K562 (cell line): ENCODE measurements at regions not wholly inside any gene's neighbourhood (a gene's known extent, or its start where the extent isn't known, plus 50 kb on each side); places are given as distances from the start of the nearest gene placed in this dataset.

ENCODE experiments used
- ATAC-seq: fragments of 200-7000 bp; cut with Tn5 transposase; 3 replicates; pipeline ENCODE4 v1.9.1; 2020; ENCODE audit warnings: moderate library complexity
- BruUV-seq: library from RNA; stranded (reverse); fragments of 400-500 nt; replicated peaks from 2 replicates; lab custom pipeline; 2021; lab: Mats Ljungman, UMichigan
- CTCF ChIA-PET: fragments of 300-600 bp; formaldehyde crosslinking; extraction: SDS; loops from one replicate; lab custom pipeline; 2021; ENCODE audit warnings: low intra/inter-chr PET ratio; lab: Yijun Ruan, JAX
- POLR2A ChIA-PET: fragments of 300-600, 350-650 bp; sonication (Branson Sonifier 250); formaldehyde crosslinking; extraction: SDS; loops from one replicate; lab custom pipeline; 2021; ENCODE audit warnings: antibody characterized with exemption, inconsistent platforms; lab: Yijun Ruan, JAX
- DNase-seq, 4 experiments: peaks; one replicate each; pipeline versions ENCODE4 v3.0.0 to v3.0.0-alpha.2; 2011 to 2018; ENCODE audit warnings: low spot score in 3 of 4, mixed read lengths in 3 of 4; ENCODE audit errors: extremely low read depth in 1 of 4
- FAIRE-seq: peaks from 2 replicates; lab custom pipeline; 2011; peaks lifted over from hg19 to GRCh38; lab: Jason Lieb, UNC
- H2AFZ ChIP-seq: 2 replicates; pipeline ENCODE4 v1.6.0; 2011; ENCODE audit warnings: low read depth, low read length, control low read depth, inconsistent platforms
- H3K27ac ChIP-seq: fragments of 200-600 bp; 3 replicates; pipeline ENCODE4 v1.8.0; 2011; ENCODE audit warnings: low read depth, mild to moderate bottlenecking, control low read depth, inconsistent platforms, low read length, moderate library complexity, mixed read lengths; ENCODE audit errors: extremely low read depth
- H3K27me3 ChIP-seq, 2 experiments: fragments of 300-600 bp in 1 of 2; 2 replicates in 1 of 2; 3 replicates in 1 of 2; pipeline versions ENCODE4 v1.6.0 to v1.8.0; 2011; ENCODE audit warnings: inconsistent platforms in 2 of 2, low read length in 2 of 2, mild to moderate bottlenecking in 1 of 2, mixed read lengths in 1 of 2, moderate library complexity in 1 of 2; ENCODE audit not compliant: control insufficient read depth in 2 of 2, insufficient read depth in 2 of 2
- H3K36me3 ChIP-seq: fragments of 300-600 bp; 3 replicates; pipeline ENCODE4 v1.8.0; 2011; ENCODE audit warnings: mild to moderate bottlenecking, low read length, inconsistent platforms; ENCODE audit not compliant: control insufficient read depth, insufficient read depth
- H3K4me1 ChIP-seq, 2 experiments: fragments of 200-600 bp in 1 of 2; replicated peaks in 1 of 2; 2 replicates in 1 of 2; 3 replicates in 1 of 2; pipeline versions ENCODE4 v1.5.1 to v1.8.0; 2011; ENCODE audit warnings: inconsistent platforms in 2 of 2, low read length in 2 of 2, mild to moderate bottlenecking in 1 of 2, mixed read lengths in 1 of 2, moderate library complexity in 1 of 2; ENCODE audit not compliant: control insufficient read depth in 2 of 2, insufficient read depth in 2 of 2
- H3K4me2 ChIP-seq: 2 replicates; pipeline ENCODE4 v1.6.1; 2011; ENCODE audit warnings: low read length, control low read depth, inconsistent platforms, mixed read lengths; ENCODE audit not compliant: insufficient read depth
- H3K4me3 ChIP-seq: fragments of 200-600 bp; sonication (generic), shearing (Covaris generic); 2 replicates; pipeline ENCODE4 v1.5.1; 2016; ENCODE audit warnings: control low read depth, inconsistent platforms
- H3K79me2 ChIP-seq: fragments of 200-600 bp; 3 replicates; pipeline ENCODE4 v1.8.0; 2011; ENCODE audit warnings: low read length, inconsistent platforms; ENCODE audit not compliant: control insufficient read depth, insufficient read depth
- H3K9ac ChIP-seq, 2 experiments: 2 replicates each; pipeline versions ENCODE4 v1.6.0 to v1.6.1; 2011; ENCODE audit warnings: low read depth in 2 of 2, low read length in 2 of 2, control low read depth in 1 of 2, inconsistent platforms in 1 of 2, mild to moderate bottlenecking in 1 of 2, mixed read lengths in 1 of 2; ENCODE audit not compliant: insufficient read depth in 1 of 2
- H3K9me1 ChIP-seq: one replicate; pipeline ENCODE4 v1.6.0; 2011; ENCODE audit warnings: inconsistent platforms, mild to moderate bottlenecking, low read length, moderate library complexity; ENCODE audit not compliant: control insufficient read depth, insufficient read depth
- H3K9me3 ChIP-seq: replicated peaks from 2 replicates; pipeline ENCODE4 v1.5.1; 2011; ENCODE audit warnings: low read depth, low read length, inconsistent platforms; ENCODE audit not compliant: control insufficient read depth, insufficient read depth
- H4K20me1 ChIP-seq: replicated peaks from 2 replicates; pipeline ENCODE4 v1.6.1; 2011; ENCODE audit warnings: low read length, inconsistent platforms, mixed read lengths; ENCODE audit not compliant: control insufficient read depth, insufficient read depth
- MYNN ChIP-seq, 2 experiments: sonication (generic); formaldehyde crosslinking in 1 of 2; IDR thresholded peaks; 2 replicates each; pipeline versions ENCODE4 v1.5.0 to v1.6.1; 2016 to 2020; ENCODE audit warnings: antibody characterized with exemption in 1 of 2, missing genetic modification reagents in 1 of 2
- NFXL1 ChIP-seq: fragments of 450-650 bp; formaldehyde crosslinking; IDR thresholded peaks from 2 replicates; pipeline ENCODE4 v1.4.0; 2021; ENCODE audit warnings: mild to moderate bottlenecking
- SIN3A ChIP-seq, 2 experiments: fragments of 150-350 bp in 1 of 2; IDR thresholded peaks; 2 replicates each; pipeline ENCODE4 v1.6.1; 2011 to 2016; ENCODE audit warnings: borderline replicate concordance in 2 of 2, low read depth in 2 of 2, low read length in 2 of 2, mild to moderate bottlenecking in 2 of 2, moderate library complexity in 2 of 2; ENCODE audit not compliant: control insufficient read depth in 1 of 2
- SNIP1 ChIP-seq: fragments of 450-650 bp; IDR thresholded peaks from 2 replicates; pipeline ENCODE4 v1.7.1; 2017; ENCODE audit warnings: low read depth, mild to moderate bottlenecking
- SRSF9 ChIP-seq: fragments of 200-400 bp; formaldehyde crosslinking; IDR thresholded peaks from 2 replicates; pipeline ENCODE4 v1.6.1; 2017; ENCODE audit warnings: low read depth, low read length, borderline replicate concordance
- YBX1 ChIP-seq: fragments of 450-650 bp; IDR thresholded peaks from 2 replicates; pipeline ENCODE4 v1.7.1; 2016; ENCODE audit warnings: mild to moderate bottlenecking
- ZC3H4 ChIP-seq: sonication (generic); formaldehyde crosslinking; IDR thresholded peaks from 2 replicates; pipeline ENCODE4 v1.9.0; 2021; ENCODE audit warnings: missing genetic modification reagents, borderline replicate concordance
- ZNF121 ChIP-seq: sonication (generic); formaldehyde crosslinking; conservative IDR thresholded peaks from 2 replicates; pipeline ENCODE4 v1.8.0; 2022; ENCODE audit warnings: missing genetic modification reagents
- ZNF274 ChIP-seq: IDR thresholded peaks from 2 replicates; pipeline ENCODE4 v1.6.1; 2011; ENCODE audit warnings: low read depth, mild to moderate bottlenecking, low read length, moderate library complexity, borderline replicate concordance
- WGBS: fragments of 100-300 bp; shearing (Covaris generic); methylation state at CpG from one replicate; pipeline ENCODE4 v1.1.6; 2016; ENCODE audit warnings: low coverage, mixed read lengths; ENCODE audit not compliant: insufficient coverage; ENCODE audit errors: missing lambda C conversion rate; 5-methylcytosine and 5-hydroxymethylcytosine counted together
- in situ Hi-C: fragments of 300-500 bp; cut with MboI; formaldehyde crosslinking; loops from 4 replicates; pipeline ENCODE4 v1.15.0; 2018; ENCODE audit warnings: inconsistent platforms, mixed read lengths
- intact Hi-C: fragments of 100-400 bp; cut with micrococcal nuclease; formaldehyde crosslinking; loops from 2 replicates; pipeline ENCODE4 v1.14.2; 2022
- TF ChIP-seq, protein P1 (sequence below): fragments of 450-650 bp; conservative IDR thresholded peaks from 2 replicates; pipeline ENCODE4 v1.6.1; 2016; ENCODE audit warnings: missing genetic modification characterization, low read depth, mild to moderate bottlenecking, missing compliant biosample characterization, moderate library complexity
- TF ChIP-seq, protein P2 (sequence below): sonication (generic); formaldehyde crosslinking; IDR thresholded peaks from 2 replicates; pipeline ENCODE4 v1.8.0; 2023; ENCODE audit warnings: mild to moderate bottlenecking, missing genetic modification reagents
- TF ChIP-seq, protein P3 (sequence below): fragments of 450-650 bp; IDR thresholded peaks from 2 replicates; pipeline ENCODE4 v1.6.1; 2017; ENCODE audit warnings: mild to moderate bottlenecking, moderate library complexity
- TF ChIP-seq, protein P4 (sequence below): fragments of 450-650 bp; IDR thresholded peaks from 2 replicates; pipeline ENCODE4 v1.6.1; 2016; ENCODE audit warnings: borderline replicate concordance

DNA sequence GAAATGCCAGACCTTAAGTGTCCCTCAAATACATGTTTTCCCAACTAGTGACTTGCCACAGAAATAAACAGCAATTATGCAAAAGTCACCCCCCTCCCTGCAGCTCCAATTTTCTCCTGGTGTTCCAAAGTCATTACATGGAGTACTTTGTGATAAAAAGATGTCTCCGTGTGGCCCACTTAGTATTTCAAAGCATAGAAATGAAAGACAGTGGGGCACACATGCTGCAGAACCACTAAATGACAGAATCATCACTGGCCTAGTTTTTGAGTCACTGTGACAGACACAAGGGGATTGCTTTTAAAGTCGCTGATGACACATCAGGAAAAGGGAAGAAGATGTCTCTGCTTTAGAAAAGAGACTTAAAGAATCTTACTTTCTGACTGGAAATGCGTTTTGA is 323.4 kb downstream of the PSAT1 start (continued):
- TF ChIP-seq, protein P1, sequence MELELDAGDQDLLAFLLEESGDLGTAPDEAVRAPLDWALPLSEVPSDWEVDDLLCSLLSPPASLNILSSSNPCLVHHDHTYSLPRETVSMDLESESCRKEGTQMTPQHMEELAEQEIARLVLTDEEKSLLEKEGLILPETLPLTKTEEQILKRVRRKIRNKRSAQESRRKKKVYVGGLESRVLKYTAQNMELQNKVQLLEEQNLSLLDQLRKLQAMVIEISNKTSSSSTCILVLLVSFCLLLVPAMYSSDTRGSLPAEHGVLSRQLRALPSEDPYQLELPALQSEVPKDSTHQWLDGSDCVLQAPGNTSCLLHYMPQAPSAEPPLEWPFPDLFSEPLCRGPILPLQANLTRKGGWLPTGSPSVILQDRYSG (tag), result no peak
- TF ChIP-seq NFXL1 (CRISPR knock-in tag) (no peak), ZNF274 (no peak), SNIP1 (no peak)
- TF ChIP-seq, protein P2, sequence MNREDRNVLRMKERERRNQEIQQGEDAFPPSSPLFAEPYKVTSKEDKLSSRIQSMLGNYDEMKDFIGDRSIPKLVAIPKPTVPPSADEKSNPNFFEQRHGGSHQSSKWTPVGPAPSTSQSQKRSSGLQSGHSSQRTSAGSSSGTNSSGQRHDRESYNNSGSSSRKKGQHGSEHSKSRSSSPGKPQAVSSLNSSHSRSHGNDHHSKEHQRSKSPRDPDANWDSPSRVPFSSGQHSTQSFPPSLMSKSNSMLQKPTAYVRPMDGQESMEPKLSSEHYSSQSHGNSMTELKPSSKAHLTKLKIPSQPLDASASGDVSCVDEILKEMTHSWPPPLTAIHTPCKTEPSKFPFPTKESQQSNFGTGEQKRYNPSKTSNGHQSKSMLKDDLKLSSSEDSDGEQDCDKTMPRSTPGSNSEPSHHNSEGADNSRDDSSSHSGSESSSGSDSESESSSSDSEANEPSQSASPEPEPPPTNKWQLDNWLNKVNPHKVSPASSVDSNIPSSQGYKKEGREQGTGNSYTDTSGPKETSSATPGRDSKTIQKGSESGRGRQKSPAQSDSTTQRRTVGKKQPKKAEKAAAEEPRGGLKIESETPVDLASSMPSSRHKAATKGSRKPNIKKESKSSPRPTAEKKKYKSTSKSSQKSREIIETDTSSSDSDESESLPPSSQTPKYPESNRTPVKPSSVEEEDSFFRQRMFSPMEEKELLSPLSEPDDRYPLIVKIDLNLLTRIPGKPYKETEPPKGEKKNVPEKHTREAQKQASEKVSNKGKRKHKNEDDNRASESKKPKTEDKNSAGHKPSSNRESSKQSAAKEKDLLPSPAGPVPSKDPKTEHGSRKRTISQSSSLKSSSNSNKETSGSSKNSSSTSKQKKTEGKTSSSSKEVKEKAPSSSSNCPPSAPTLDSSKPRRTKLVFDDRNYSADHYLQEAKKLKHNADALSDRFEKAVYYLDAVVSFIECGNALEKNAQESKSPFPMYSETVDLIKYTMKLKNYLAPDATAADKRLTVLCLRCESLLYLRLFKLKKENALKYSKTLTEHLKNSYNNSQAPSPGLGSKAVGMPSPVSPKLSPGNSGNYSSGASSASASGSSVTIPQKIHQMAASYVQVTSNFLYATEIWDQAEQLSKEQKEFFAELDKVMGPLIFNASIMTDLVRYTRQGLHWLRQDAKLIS (CRISPR knock-in tag), result no peak
- TF ChIP-seq, all 486 proteins: peak for 0

DNA sequence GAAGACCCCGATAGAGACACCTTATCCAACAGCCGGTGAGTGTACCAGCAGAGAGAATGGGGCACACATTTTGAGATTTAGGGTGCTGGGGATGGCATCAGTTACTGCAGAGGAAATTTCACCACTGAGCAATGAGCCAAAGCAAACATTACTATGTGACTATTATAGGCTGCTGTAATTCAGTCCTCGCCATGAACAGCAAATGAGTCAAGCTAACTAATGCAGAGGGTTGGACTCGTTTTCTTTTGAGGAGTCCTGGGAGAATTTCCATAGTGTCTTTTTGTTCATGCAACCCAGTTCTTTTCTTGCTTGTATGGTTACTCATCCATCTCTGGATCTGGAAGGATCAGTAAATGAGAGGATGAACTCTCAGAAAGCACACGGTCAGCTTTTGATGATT is 323.8 kb downstream of the PSAT1 start:
- H2AFZ ChIP-seq, result no peak overlapping the region
- no peaks in the 10 kb centered on the region for H3K27me3 ChIP-seq
- CTCF ChIA-PET, result no interaction called here
- intact Hi-C loops, result no loop called here
- POLR2A ChIA-PET, result no interaction called here
- no peak overlapping the region for H3K27ac ChIP-seq
- no peaks in the 10 kb centered on the region for H3K36me3 ChIP-seq
- no peaks in the 10 kb centered on the region for H3K9me3 ChIP-seq
- no peak overlapping the region for H3K4me3 ChIP-seq
- DNase-seq, result no peak
- no peaks in the 10 kb centered on the region for H3K79me2 ChIP-seq
- in situ Hi-C loops, result no loop called here
- no TSS peak for BruUV-seq
- no peaks in the 10 kb centered on the region for H4K20me1 ChIP-seq
- H3K9ac ChIP-seq, result no peak overlapping the region
- ATAC-seq, result no peak
- H3K9me1 ChIP-seq, result no peaks in the 10 kb centered on the region
- no peak overlapping the region for H3K4me2 ChIP-seq
- FAIRE-seq, result no peak
- WGBS, result 0% methylated on average over 5 of the region's 5 CpGs
- H3K4me1 ChIP-seq, result no peaks in the 10 kb centered on the region
- TF ChIP-seq, protein P3, sequence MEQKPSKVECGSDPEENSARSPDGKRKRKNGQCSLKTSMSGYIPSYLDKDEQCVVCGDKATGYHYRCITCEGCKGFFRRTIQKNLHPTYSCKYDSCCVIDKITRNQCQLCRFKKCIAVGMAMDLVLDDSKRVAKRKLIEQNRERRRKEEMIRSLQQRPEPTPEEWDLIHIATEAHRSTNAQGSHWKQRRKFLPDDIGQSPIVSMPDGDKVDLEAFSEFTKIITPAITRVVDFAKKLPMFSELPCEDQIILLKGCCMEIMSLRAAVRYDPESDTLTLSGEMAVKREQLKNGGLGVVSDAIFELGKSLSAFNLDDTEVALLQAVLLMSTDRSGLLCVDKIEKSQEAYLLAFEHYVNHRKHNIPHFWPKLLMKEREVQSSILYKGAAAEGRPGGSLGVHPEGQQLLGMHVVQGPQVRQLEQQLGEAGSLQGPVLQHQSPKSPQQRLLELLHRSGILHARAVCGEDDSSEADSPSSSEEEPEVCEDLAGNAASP, result no peak
- no peak for TF ChIP-seq YBX1
- no peak for TF ChIP-seq ZNF121
- TF ChIP-seq, protein P4, sequence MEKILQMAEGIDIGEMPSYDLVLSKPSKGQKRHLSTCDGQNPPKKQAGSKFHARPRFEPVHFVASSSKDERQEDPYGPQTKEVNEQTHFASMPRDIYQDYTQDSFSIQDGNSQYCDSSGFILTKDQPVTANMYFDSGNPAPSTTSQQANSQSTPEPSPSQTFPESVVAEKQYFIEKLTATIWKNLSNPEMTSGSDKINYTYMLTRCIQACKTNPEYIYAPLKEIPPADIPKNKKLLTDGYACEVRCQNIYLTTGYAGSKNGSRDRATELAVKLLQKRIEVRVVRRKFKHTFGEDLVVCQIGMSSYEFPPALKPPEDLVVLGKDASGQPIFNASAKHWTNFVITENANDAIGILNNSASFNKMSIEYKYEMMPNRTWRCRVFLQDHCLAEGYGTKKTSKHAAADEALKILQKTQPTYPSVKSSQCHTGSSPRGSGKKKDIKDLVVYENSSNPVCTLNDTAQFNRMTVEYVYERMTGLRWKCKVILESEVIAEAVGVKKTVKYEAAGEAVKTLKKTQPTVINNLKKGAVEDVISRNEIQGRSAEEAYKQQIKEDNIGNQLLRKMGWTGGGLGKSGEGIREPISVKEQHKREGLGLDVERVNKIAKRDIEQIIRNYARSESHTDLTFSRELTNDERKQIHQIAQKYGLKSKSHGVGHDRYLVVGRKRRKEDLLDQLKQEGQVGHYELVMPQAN, result no peak
- no peak for TF ChIP-seq SRSF9
- TF ChIP-seq MYNN (IDR thresholded peaks at IDR 0.05), result no peak
- no peak for TF ChIP-seq MYNN (CRISPR knock-in tag; IDR thresholded peaks at IDR 0.05)
- TF ChIP-seq SIN3A (IDR thresholded peaks at IDR 0.05; ENCODE audit: borderline replicate concordance in 2 of 2, control insufficient read depth in 1 of 2, low read depth in 2 of 2, low read length in 2 of 2), result no peak
- TF ChIP-seq ZC3H4 (CRISPR knock-in tag), result no peak
